ENCODE measurements at regions not wholly inside any gene's neighbourhood (a gene's known extent, or its start where the extent isn't known, plus 50 kb on each side); places are given as distances from the start of the nearest gene placed in this dataset.

DNA sequence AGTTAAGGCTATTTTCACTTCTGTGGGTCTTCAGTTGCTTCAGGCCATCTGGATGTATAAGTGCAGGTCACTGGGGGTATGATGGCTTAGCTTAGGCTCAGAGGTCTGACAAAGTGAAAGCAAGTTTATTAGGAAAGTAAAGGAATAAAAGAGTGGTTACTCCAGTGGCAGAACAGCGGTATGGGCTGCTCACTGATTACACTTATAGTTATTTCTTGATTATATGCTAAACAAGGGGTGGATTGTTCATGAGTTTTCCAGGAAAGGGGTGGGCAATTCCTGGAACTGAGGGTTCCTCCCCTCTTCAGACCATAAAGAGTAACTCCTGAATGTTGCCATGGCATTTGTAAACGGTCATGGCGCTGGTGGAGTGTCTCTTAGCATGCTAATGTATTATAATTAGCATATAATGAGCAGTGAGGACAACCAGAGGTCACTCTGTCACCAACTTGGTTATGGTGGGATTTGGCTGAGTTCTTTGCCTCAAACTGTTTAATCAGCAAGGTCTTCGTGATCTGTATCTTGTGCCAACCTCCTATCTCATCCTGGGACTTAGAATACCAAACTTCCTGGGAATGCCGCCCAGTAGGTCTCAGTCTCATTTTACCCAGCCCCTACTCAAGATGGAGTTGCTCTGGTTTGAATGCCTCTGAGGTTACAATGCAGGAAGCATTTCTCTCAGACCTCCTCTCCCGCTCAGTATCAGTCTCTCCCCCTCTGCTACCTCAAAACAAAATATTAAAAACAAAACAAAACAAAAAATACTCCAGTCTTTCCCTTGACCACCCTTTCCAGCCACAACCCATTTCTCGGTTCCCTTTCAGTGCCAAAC lies 71.3 kb upstream of the SLC22A11 start:
- no peak for DNase-seq (ENCODE audit: low read depth, low spot score)
- no peak overlapping the region for H3K9ac ChIP-seq (ENCODE audit: insufficient read length)
- TF ChIP-seq FOXP2 (optimal IDR thresholded peaks at IDR 0.05; ENCODE audit: control extremely low read depth, extremely low read length, insufficient read depth) = no peak
- TF ChIP-seq POLR2AphosphoS5 (IDR thresholded peaks at IDR 0.05; ENCODE audit: borderline replicate concordance, low read depth, low read length) = no peak
- TF ChIP-seq EZH2 (IDR thresholded peaks at IDR 0.05) = no peak
- no peaks in the 10 kb centered on the region for H3K9me3 ChIP-seq (ENCODE audit: low read depth, low read length)
- no peak overlapping the region for H3K4me3 ChIP-seq
- no peak overlapping the region for H3K27ac ChIP-seq
- no peaks in the 10 kb centered on the region for H3K36me3 ChIP-seq (ENCODE audit: insufficient read depth, low read length)

DNA sequence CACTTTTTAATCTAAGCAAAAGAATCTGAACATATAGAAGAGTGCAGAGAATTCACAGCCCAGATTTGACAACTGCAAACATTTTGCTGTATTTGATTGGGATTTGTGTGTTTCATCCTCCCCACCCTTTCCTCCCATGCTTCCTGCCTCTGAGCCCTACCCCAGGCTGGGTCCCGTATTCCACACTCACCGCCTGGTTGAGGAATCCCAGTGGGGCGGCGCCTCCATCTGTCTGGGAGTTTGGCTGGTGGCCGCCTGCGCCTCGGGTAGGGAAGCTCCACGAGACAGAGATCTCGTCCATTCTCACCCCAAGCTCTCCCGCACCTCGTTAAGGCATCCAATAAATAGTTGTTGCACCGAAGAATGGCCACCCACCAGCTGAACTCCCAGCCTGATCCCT lies 70.7 kb upstream of the SLC22A11 start:
- H3K4me3 ChIP-seq = no peak overlapping the region
- no peak for DNase-seq (ENCODE audit: low read depth, low spot score)
- H3K36me3 ChIP-seq (ENCODE audit: insufficient read depth, low read length) = no peaks in the 10 kb centered on the region
- H3K9me3 ChIP-seq (ENCODE audit: low read depth, low read length) = no peaks in the 10 kb centered on the region
- no peak overlapping the region for H3K27ac ChIP-seq
- no peak for TF ChIP-seq EZH2 (IDR thresholded peaks at IDR 0.05)
- no peak for TF ChIP-seq FOXP2 (optimal IDR thresholded peaks at IDR 0.05; ENCODE audit: control extremely low read depth, extremely low read length, insufficient read depth)
- TF ChIP-seq POLR2AphosphoS5 (IDR thresholded peaks at IDR 0.05; ENCODE audit: borderline replicate concordance, low read depth, low read length) = no peak
- no peak overlapping the region for H3K9ac ChIP-seq (ENCODE audit: insufficient read length)

DNA sequence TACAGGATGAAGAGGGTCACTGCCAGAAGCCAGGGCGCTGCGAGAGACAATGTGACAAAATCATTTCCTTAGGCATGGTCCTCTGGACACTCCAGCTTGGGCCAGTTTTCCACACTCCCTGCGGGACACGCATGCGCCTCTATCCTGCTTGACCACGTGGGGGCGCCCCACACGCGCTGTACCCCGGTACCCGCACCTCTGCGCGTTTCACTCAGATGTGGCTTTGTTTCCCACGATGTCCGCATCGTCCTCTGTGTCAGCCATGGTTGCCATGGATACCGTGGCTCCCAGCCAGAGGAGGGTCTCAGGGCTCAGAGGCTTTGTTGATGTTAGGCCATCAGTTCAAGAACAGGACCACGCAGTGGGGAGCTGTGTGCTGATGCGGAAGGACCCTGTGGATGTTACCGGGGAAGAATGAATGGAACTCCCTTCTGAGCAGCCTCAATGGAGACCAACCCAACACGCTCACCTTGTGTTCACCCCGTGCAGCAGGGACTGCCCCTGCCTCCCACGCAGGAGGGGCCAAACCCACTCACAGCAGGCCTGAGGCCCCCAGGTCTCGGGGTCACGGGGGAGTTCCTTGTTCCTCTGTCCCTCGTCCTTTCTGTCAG lies 65.8 kb upstream of the SLC22A11 start:
- no peak overlapping the region for H3K9ac ChIP-seq (ENCODE audit: insufficient read length)
- no peak overlapping the region for H3K27ac ChIP-seq
- no peak overlapping the region for H3K4me3 ChIP-seq
- H3K36me3 ChIP-seq (ENCODE audit: insufficient read depth, low read length) = no peaks in the 10 kb centered on the region
- DNase-seq (ENCODE audit: low read depth, low spot score) = no peak
- no peaks in the 10 kb centered on the region for H3K9me3 ChIP-seq (ENCODE audit: low read depth, low read length)
- TF ChIP-seq POLR2AphosphoS5 (IDR thresholded peaks at IDR 0.05; ENCODE audit: borderline replicate concordance, low read depth, low read length) (no peak), FOXP2 (optimal IDR thresholded peaks at IDR 0.05; ENCODE audit: control extremely low read depth, extremely low read length, insufficient read depth) (no peak), EZH2 (IDR thresholded peaks at IDR 0.05) (no peak)

DNA sequence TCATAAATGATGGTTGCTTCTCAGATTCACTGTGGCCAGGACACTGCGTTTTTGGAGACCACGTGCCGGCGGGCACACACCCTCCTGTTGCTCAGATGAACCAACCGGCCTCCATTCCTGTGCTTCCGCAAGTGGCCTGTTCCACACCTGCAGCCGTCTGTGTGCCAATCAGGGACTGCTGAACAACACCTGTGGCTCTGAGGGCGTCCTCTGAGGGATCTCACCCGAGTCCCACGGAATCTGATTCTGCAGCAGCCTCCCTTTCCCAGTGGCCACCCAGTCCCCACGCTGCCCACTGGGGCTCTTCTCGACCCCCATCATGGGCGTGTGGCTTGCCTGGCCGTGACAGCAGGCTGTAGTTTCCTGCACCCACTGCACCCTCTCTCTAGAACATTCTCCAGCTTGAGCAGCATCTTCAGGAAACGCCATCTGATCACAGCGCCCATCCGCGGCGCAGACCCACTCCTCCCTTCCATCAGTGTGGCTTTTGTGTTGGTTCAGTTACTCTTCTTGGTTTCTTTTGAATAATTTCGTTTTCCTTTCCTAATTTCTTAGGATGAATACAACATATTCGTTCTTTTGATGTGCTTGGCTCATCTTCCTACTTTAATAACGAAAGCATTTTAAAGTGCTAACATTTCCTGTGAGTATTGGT lies 65.1 kb upstream of the SLC22A11 start:
- no peak overlapping the region for H3K4me3 ChIP-seq
- H3K36me3 ChIP-seq (ENCODE audit: insufficient read depth, low read length) = no peaks in the 10 kb centered on the region
- no peak for TF ChIP-seq FOXP2 (optimal IDR thresholded peaks at IDR 0.05; ENCODE audit: control extremely low read depth, extremely low read length, insufficient read depth)
- no peak for TF ChIP-seq POLR2AphosphoS5 (IDR thresholded peaks at IDR 0.05; ENCODE audit: borderline replicate concordance, low read depth, low read length)
- TF ChIP-seq EZH2 (IDR thresholded peaks at IDR 0.05) = no peak
- no peaks in the 10 kb centered on the region for H3K9me3 ChIP-seq (ENCODE audit: low read depth, low read length)
- no peak overlapping the region for H3K9ac ChIP-seq (ENCODE audit: insufficient read length)
- no peak overlapping the region for H3K27ac ChIP-seq
- DNase-seq (ENCODE audit: low read depth, low spot score) = no peak

DNA sequence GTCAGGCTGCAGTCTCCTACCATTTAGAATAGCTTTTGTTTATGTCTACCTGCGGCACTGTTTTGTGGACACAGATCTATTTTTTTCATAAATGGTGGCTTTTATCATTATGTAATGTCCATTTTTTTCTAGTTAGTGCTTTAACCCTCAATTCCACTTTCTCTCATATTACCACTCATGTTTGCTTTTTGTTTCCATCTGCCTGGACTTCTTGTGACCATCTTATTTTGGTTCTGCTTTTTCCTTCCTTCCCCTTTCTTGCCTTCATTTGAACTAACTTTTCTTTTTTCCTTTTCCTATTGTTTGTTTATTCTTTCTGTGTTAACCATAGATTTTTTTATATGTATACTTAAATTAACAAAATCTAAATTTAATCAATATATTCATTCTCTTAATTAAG lies 63.2 kb upstream of the SLC22A11 start:
- no peak for DNase-seq (ENCODE audit: low read depth, low spot score)
- no peaks in the 10 kb centered on the region for H3K36me3 ChIP-seq (ENCODE audit: insufficient read depth, low read length)
- TF ChIP-seq EZH2 (IDR thresholded peaks at IDR 0.05) = no peak
- no peak for TF ChIP-seq FOXP2 (optimal IDR thresholded peaks at IDR 0.05; ENCODE audit: control extremely low read depth, extremely low read length, insufficient read depth)
- no peak for TF ChIP-seq POLR2AphosphoS5 (IDR thresholded peaks at IDR 0.05; ENCODE audit: borderline replicate concordance, low read depth, low read length)

DNA sequence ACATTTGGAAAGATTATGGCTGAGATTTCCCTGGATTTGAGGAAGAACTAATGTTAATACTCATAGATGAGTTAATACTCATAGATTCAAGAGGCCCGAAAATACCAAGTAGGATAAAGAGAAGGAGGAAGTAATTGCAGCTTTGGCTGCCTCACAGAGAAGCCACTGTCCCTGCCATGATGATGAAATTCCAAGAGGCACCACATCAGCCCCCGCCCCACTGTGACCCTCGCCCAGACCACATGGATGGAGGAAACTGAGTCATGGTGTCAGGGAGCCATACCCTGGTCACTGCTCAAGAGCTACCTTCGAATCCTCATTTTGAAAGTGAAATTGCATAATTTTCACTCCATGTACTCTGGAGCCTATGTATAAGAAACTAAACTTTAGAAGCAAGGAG lies 57.6 kb upstream of the SLC22A11 start:
- TF ChIP-seq FOXP2 (optimal IDR thresholded peaks at IDR 0.05; ENCODE audit: control extremely low read depth, extremely low read length, insufficient read depth) = no peak
- no peak for TF ChIP-seq EZH2 (IDR thresholded peaks at IDR 0.05)
- no peak for TF ChIP-seq POLR2AphosphoS5 (IDR thresholded peaks at IDR 0.05; ENCODE audit: borderline replicate concordance, low read depth, low read length)
- Histone ChIP-seq H3K4me3 (no peak overlapping the region), H3K9me3 (ENCODE audit: low read depth, low read length) (no peaks in the 10 kb centered on the region), H3K9ac (ENCODE audit: insufficient read length) (no peak overlapping the region), H3K27ac (no peak overlapping the region), H3K36me3 (ENCODE audit: insufficient read depth, low read length) (no peaks in the 10 kb centered on the region)
- DNase-seq (ENCODE audit: low read depth, low spot score) = no peak

More for the DNA sequence above, 63.2 kb upstream of the SLC22A11 start:
- Histone ChIP-seq H3K4me3 (no peak overlapping the region), H3K9me3 (ENCODE audit: low read depth, low read length) (no peaks in the 10 kb centered on the region), H3K27ac (no peak overlapping the region), H3K9ac (ENCODE audit: insufficient read length) (no peak overlapping the region)

DNA sequence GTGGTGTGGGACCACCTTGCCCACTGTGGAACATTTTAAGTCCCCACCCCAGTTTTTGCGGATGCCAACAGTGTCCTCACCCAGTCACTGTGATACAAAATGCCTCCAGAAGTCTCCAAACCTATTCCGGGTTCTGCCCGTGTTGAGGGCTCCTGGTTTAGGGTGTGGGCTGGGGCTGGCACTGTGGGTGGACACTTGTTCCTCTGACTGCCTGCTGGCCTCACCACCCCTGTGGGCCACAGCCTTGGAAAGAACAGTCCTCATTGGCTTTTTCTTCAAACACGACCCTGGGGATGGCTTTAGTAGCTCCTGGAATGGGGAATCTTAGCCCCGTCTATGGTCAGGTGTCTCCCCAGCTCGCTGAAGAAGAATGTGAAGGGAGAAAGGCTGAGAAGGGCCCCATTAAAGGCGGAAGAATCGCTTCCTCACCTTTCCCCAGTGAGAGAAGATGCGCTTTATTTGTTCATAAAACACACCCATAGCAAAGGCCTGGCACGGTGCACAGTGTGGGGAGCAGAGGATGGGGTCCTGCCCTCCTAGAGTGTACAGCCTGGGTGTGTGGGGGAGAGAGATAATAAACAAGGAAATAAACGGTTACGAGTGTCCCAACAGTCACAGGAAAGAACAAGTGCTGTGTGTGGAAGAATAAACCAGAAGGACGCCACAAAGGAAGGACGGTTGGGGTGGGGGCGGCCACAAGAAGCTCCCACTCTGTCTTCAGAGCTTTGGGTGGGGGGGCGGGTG lies 56.3 kb upstream of the SLC22A11 start:
- Histone ChIP-seq H3K9me3 (ENCODE audit: low read depth, low read length) (no peaks in the 10 kb centered on the region), H3K4me3 (no peak overlapping the region), H3K27ac (no peak overlapping the region), H3K9ac (ENCODE audit: insufficient read length) (no peak overlapping the region), H3K36me3 (ENCODE audit: insufficient read depth, low read length) (no peaks in the 10 kb centered on the region)
- TF ChIP-seq POLR2AphosphoS5 (IDR thresholded peaks at IDR 0.05; ENCODE audit: borderline replicate concordance, low read depth, low read length) = no peak
- TF ChIP-seq EZH2 (IDR thresholded peaks at IDR 0.05) = no peak
- TF ChIP-seq FOXP2 (optimal IDR thresholded peaks at IDR 0.05; ENCODE audit: control extremely low read depth, extremely low read length, insufficient read depth) = no peak
- no peak for DNase-seq (ENCODE audit: low read depth, low spot score)

All from SK-N-MC (cell line).